Keratinocyte (primary cell): ENCODE measurements at regions not wholly inside any gene's neighbourhood (a gene's known extent, or its start where the extent isn't known, plus 50 kb on each side); places are given as distances from the start of the nearest gene placed in this dataset.

ENCODE experiments used
- DNase-seq: peaks from one replicate; pipeline ENCODE4 v3.0.0-alpha.2; 2011; ENCODE audit warnings: low read depth, missing footprints, low spot score
- FAIRE-seq: peaks from 2 replicates; lab custom pipeline; 2011; peaks lifted over from hg19 to GRCh38; lab: Jason Lieb, UNC
- H2AFZ ChIP-seq: 2 replicates; pipeline ENCODE4 v1.6.0; 2012; ENCODE audit warnings: low read length, control low read depth, inconsistent platforms; ENCODE audit not compliant: control insufficient read depth
- H3K27ac ChIP-seq: 2 replicates; pipeline ENCODE4 v1.5.1; 2011; ENCODE audit warnings: low read length; ENCODE audit not compliant: control insufficient read depth, insufficient read depth
- H3K27me3 ChIP-seq: 3 replicates; pipeline ENCODE4 v1.6.0; 2011; ENCODE audit warnings: low read length; ENCODE audit not compliant: control insufficient read depth, insufficient read depth; ENCODE audit errors: extremely low read depth
- H3K36me3 ChIP-seq, 2 experiments: 2 replicates in 1 of 2; 3 replicates in 1 of 2; pipeline ENCODE4 v1.5.1; 2011; ENCODE audit warnings: low read length in 2 of 2, mild to moderate bottlenecking in 1 of 2; ENCODE audit not compliant: control insufficient read depth in 2 of 2, insufficient read depth in 2 of 2; ENCODE audit errors: extremely low read depth in 1 of 2
- H3K4me1 ChIP-seq: 3 replicates; pipeline ENCODE4 v1.5.1; 2011; ENCODE audit warnings: low read length; ENCODE audit not compliant: control insufficient read depth, insufficient read depth; ENCODE audit errors: extremely low read depth
- H3K4me2 ChIP-seq: 3 replicates; pipeline ENCODE4 v1.6.0; 2011; ENCODE audit warnings: low read depth, low read length; ENCODE audit not compliant: control insufficient read depth, insufficient read depth; ENCODE audit errors: extremely low read depth
- H3K4me3 ChIP-seq, 3 experiments: fragments of 200-600 bp in 1 of 3; sonication (generic) in 1 of 3; 2 replicates in 2 of 3; 3 replicates in 1 of 3; pipeline ENCODE4 v1.5.1; 2011 to 2016; ENCODE audit warnings: low read length in 3 of 3, mild to moderate bottlenecking in 3 of 3, control low read depth in 2 of 3, inconsistent platforms in 1 of 3, low read depth in 1 of 3, mixed read lengths in 1 of 3, mixed run types in 1 of 3, moderate library complexity in 1 of 3; ENCODE audit not compliant: control insufficient read depth in 2 of 3, insufficient read depth in 2 of 3; ENCODE audit errors: extremely low read depth in 1 of 3
- H3K79me2 ChIP-seq: 2 replicates; pipeline ENCODE4 v1.6.0; 2012; ENCODE audit warnings: low read length; ENCODE audit not compliant: control insufficient read depth, insufficient read depth
- H3K9ac ChIP-seq: 3 replicates; pipeline ENCODE4 v1.6.0; 2011; ENCODE audit warnings: low read length; ENCODE audit not compliant: control insufficient read depth, insufficient read depth; ENCODE audit errors: extremely low read depth
- H3K9me1 ChIP-seq: 3 replicates; pipeline ENCODE4 v1.6.0; 2011; ENCODE audit warnings: low read length; ENCODE audit not compliant: control insufficient read depth, insufficient read depth; ENCODE audit errors: extremely low read depth
- H3K9me3 ChIP-seq: 2 replicates; pipeline ENCODE4 v1.5.1; 2012; ENCODE audit warnings: low read depth, low read length; ENCODE audit not compliant: control insufficient read depth
- H4K20me1 ChIP-seq: 3 replicates; pipeline ENCODE4 v1.6.0; 2011; ENCODE audit warnings: low read length; ENCODE audit not compliant: control insufficient read depth, insufficient read depth; ENCODE audit errors: extremely low read depth
- EZH2 ChIP-seq: IDR thresholded peaks from one replicate; pipeline ENCODE4 v1.6.1; 2012; ENCODE audit warnings: inconsistent platforms, mild to moderate bottlenecking, low read length, moderate library complexity
- dilution Hi-C: fragments of 300-500 bp; cut with MboI; formaldehyde crosslinking; loops from one replicate; pipeline ENCODE4 v1.7.0; 2020; ENCODE audit warnings: low sequenced_read_pairs; ENCODE audit not compliant: extremely low pct_ligation_motif_present
- TF ChIP-seq, protein P1 (sequence below), 3 experiments: IDR thresholded peaks in 1 of 3; conservative IDR thresholded peaks in 1 of 3; optimal IDR thresholded peaks in 1 of 3; 2 replicates in 2 of 3; 3 replicates in 1 of 3; pipeline versions ENCODE3 to v1.5.1; 2011; ENCODE audit warnings: low read length in 3 of 3, mild to moderate bottlenecking in 3 of 3, moderate library complexity in 2 of 3, control low read depth in 1 of 3, inconsistent platforms in 1 of 3; ENCODE audit not compliant: insufficient read depth in 2 of 3; ENCODE audit errors: extremely low read depth in 1 of 3

GRCh38 chr3:80036176-80036575 lies 268.4 kb upstream of the ROBO1 start:
- no peaks in the 10 kb centered on the region for H4K20me1 ChIP-seq
- H3K36me3 ChIP-seq: no peaks in the 10 kb centered on the region
- H2AFZ ChIP-seq: no peak overlapping the region
- dilution Hi-C loops: no loop called here
- no peaks in the 10 kb centered on the region for H3K9me3 ChIP-seq
- no peak overlapping the region for H3K4me3 ChIP-seq
- H3K9ac ChIP-seq: no peak overlapping the region
- no peak overlapping the region for H3K4me2 ChIP-seq
- no peaks in the 10 kb centered on the region for H3K9me1 ChIP-seq
- DNase-seq (no peak), FAIRE-seq (no peak)
- no peaks in the 10 kb centered on the region for H3K79me2 ChIP-seq
- H3K27ac ChIP-seq: no peak overlapping the region
- H3K27me3 ChIP-seq: no peaks in the 10 kb centered on the region
- H3K4me1 ChIP-seq: no peaks in the 10 kb centered on the region
- TF ChIP-seq, protein P1, sequence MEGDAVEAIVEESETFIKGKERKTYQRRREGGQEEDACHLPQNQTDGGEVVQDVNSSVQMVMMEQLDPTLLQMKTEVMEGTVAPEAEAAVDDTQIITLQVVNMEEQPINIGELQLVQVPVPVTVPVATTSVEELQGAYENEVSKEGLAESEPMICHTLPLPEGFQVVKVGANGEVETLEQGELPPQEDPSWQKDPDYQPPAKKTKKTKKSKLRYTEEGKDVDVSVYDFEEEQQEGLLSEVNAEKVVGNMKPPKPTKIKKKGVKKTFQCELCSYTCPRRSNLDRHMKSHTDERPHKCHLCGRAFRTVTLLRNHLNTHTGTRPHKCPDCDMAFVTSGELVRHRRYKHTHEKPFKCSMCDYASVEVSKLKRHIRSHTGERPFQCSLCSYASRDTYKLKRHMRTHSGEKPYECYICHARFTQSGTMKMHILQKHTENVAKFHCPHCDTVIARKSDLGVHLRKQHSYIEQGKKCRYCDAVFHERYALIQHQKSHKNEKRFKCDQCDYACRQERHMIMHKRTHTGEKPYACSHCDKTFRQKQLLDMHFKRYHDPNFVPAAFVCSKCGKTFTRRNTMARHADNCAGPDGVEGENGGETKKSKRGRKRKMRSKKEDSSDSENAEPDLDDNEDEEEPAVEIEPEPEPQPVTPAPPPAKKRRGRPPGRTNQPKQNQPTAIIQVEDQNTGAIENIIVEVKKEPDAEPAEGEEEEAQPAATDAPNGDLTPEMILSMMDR (optimal IDR thresholded peaks at IDR 0.05 in 1 of 3, IDR thresholded peaks at IDR 0.05 in 1 of 3, conservative IDR thresholded peaks at IDR 0.05 in 1 of 3; ENCODE audit: extremely low read depth in 1 of 3, insufficient read depth in 2 of 3, low read length in 3 of 3): no peak
- TF ChIP-seq EZH2: no peak

DNA sequence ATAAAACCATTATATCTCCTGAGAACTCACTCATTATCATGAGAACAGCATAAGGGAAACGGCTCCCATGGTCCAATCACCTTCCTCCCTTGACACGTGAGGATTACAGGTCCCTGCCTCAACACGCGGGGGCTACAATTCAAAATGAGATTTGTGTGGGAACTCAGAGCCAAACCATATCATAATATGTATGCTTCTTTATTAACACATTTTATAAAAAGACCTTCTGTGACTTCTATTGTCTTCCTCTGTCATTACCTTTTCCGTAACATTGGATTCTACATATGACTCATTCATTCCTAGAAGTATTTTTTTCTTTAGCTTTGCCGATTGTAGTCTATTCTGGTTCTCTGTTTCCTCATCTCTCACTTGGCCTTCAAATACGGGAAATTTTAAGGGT lies 267.2 kb upstream of the ROBO1 start:
- Histone ChIP-seq H3K27me3 (no peaks in the 10 kb centered on the region), H3K9ac (no peak overlapping the region), H3K9me3 (no peaks in the 10 kb centered on the region), H3K36me3 (no peaks in the 10 kb centered on the region), H2AFZ (no peak overlapping the region), H4K20me1 (no peaks in the 10 kb centered on the region), H3K9me1 (no peaks in the 10 kb centered on the region), H3K4me2 (no peak overlapping the region), H3K79me2 (no peaks in the 10 kb centered on the region), H3K4me3 (no peak overlapping the region), H3K27ac (no peak overlapping the region), H3K4me1 (no peaks in the 10 kb centered on the region)
- dilution Hi-C loops: no loop called here
- no peak for FAIRE-seq
- DNase-seq: no peak
- TF ChIP-seq, protein P1 (optimal IDR thresholded peaks at IDR 0.05 in 1 of 3, IDR thresholded peaks at IDR 0.05 in 1 of 3, conservative IDR thresholded peaks at IDR 0.05 in 1 of 3; ENCODE audit: extremely low read depth in 1 of 3, insufficient read depth in 2 of 3, low read length in 3 of 3): no peak
- no peak for TF ChIP-seq EZH2
